ENCODE measurements at regions not wholly inside any gene's neighbourhood (a gene's known extent, or its start where the extent isn't known, plus 50 kb on each side); places are given as distances from the start of the nearest gene placed in this dataset.

DNA sequence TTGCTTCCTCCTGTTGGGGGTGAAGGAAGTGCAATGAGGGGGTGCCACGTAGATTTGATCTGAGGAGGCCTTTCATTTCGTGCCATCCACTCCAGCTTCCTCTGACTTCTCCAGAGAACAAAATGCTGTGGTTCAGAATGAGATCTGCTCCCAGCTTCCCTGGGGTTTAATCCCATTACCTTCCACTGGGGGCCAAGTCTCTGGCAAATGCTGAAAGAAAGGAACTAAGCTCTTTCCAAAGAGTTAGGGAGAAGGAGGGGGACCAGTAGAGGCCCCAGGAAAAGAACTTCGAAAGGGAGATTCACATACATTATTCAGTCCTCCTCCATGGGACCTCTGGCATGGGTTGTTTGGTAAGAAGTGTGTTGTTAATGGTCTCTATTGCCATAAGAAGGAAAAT is 727.0 kb downstream of the TYW1 start:
- Histone ChIP-seq H3K27ac (replicated peaks in 1 of 4) (no peak overlapping the region), H3K36me3 (no peaks in the 10 kb centered on the region), H3K4me3 (no peak overlapping the region), H3K9me3 (no peaks in the 10 kb centered on the region), H3K4me1 (no peaks in the 10 kb centered on the region), H3K27me3 (no peaks in the 10 kb centered on the region)
- TF ChIP-seq, protein P1, sequence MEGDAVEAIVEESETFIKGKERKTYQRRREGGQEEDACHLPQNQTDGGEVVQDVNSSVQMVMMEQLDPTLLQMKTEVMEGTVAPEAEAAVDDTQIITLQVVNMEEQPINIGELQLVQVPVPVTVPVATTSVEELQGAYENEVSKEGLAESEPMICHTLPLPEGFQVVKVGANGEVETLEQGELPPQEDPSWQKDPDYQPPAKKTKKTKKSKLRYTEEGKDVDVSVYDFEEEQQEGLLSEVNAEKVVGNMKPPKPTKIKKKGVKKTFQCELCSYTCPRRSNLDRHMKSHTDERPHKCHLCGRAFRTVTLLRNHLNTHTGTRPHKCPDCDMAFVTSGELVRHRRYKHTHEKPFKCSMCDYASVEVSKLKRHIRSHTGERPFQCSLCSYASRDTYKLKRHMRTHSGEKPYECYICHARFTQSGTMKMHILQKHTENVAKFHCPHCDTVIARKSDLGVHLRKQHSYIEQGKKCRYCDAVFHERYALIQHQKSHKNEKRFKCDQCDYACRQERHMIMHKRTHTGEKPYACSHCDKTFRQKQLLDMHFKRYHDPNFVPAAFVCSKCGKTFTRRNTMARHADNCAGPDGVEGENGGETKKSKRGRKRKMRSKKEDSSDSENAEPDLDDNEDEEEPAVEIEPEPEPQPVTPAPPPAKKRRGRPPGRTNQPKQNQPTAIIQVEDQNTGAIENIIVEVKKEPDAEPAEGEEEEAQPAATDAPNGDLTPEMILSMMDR (IDR thresholded peaks at IDR 0.05), result no peak
- no peak for TF ChIP-seq EP300 (IDR thresholded peaks at IDR 0.05)
- no peak for TF ChIP-seq POLR2AphosphoS5 (IDR thresholded peaks at IDR 0.05)
- TF ChIP-seq POLR2A (IDR thresholded peaks at IDR 0.05; ENCODE audit: low read depth), result no peak
- 65% methylated on average over 3 of the region's 3 CpGs for WGBS
- intact Hi-C loops (cut with DNase I), result no loop called here
- DNase-seq (ENCODE audit: extremely low spot score), result no peak

DNA sequence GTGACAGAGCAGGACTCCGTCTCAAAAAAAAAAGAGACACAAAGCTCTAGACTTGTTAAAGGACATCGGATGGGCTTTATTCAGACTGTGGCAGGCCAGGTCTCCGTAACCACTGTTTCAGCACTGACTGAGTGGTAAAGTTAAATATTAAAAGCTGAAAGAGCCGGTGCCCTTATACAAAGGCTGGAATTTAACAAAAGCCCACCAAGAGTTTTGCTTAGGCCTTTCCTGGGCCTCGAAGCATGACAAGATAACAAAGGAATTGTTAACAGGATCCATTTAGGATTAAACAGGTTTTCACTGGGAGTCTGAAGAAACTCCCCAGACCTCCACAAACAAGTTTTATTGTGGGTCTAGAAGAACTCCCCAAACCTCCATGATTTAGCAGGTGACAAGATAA is 727.8 kb downstream of the TYW1 start:
- H3K4me3 ChIP-seq, result no peak overlapping the region
- no peaks in the 10 kb centered on the region for H3K9me3 ChIP-seq
- no peaks in the 10 kb centered on the region for H3K36me3 ChIP-seq
- H3K4me1 ChIP-seq, result no peaks in the 10 kb centered on the region
- H3K27me3 ChIP-seq, result no peaks in the 10 kb centered on the region
- WGBS, result 89% methylated on average over 5 of the region's 5 CpGs
- no peak overlapping the region for H3K27ac ChIP-seq (replicated peaks in 1 of 4)
- DNase-seq (ENCODE audit: extremely low spot score), result no peak
- intact Hi-C loops (cut with DNase I), result no loop called here
- TF ChIP-seq, protein P1 (IDR thresholded peaks at IDR 0.05), result no peak
- TF ChIP-seq POLR2AphosphoS5 (IDR thresholded peaks at IDR 0.05) (no peak), POLR2A (IDR thresholded peaks at IDR 0.05; ENCODE audit: low read depth) (no peak)

DNA sequence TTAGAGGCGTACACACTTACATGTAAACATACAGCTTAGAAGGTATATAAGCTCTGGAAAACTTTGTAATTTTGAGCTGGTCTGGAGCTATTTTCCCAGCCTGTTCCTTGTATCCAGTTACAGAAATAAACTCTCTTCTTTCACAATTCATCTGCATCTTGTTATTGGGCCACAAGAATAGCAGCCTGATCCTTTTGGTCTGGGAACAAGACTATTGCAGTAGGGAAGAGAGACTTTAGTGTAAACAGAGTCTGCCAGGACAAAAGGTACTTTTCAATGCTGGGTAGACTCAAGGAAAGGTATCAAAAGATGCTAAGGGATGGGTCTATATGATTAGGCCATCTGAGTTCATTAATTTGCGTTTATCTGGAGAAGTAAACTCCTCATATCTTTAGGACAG is 728.3 kb downstream of the TYW1 start:
- H3K9me3 ChIP-seq, result no peaks in the 10 kb centered on the region
- H3K27me3 ChIP-seq, result no peaks in the 10 kb centered on the region
- WGBS, result 66% methylated on average over 2 of the region's 2 CpGs
- H3K4me1 ChIP-seq, result no peaks in the 10 kb centered on the region
- TF ChIP-seq, protein P1 (IDR thresholded peaks at IDR 0.05), result no peak
- H3K27ac ChIP-seq (replicated peaks in 1 of 4), result peak overlapping the region in 2 of 4 donors; percentile 2 to 21
- no peaks in the 10 kb centered on the region for H3K36me3 ChIP-seq
- no peak overlapping the region for H3K4me3 ChIP-seq
- intact Hi-C loops (cut with DNase I), result no loop called here
- DNase-seq (ENCODE audit: extremely low spot score), result no peak

DNA sequence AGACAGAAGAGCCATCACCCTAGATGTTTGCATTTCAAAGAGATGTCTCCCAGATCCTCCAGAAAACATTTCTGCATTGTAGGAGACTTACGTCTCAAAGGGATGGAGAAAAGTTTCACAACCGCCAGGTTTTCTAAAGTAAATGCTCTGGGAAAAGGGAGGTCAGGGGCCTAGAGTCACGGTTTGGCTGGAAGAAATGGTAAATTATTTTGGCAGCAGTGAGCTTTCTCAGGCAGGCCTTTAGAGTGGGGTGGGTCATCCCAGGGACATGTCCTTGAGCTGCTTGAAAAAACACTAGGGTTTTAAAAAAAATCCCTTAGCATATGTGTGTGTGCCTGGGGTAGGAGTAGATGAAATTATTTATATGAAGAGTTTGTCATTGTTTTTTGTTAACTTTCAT is 728.8 kb downstream of the TYW1 start:
- intact Hi-C loops (cut with DNase I), result no loop called here
- Histone ChIP-seq H3K36me3 (no peaks in the 10 kb centered on the region), H3K27ac (replicated peaks in 1 of 4) (peak overlapping the region in 2 of 4 donors; percentile 2 to 21), H3K4me1 (no peaks in the 10 kb centered on the region), H3K4me3 (no peak overlapping the region), H3K27me3 (no peaks in the 10 kb centered on the region), H3K9me3 (no peaks in the 10 kb centered on the region)
- 69% methylated on average over 3 of the region's 3 CpGs for whole genome bisulfite sequencing
- no peak for TF ChIP-seq EP300 (IDR thresholded peaks at IDR 0.05)
- TF ChIP-seq, protein P1 (IDR thresholded peaks at IDR 0.05), result no peak
- TF ChIP-seq POLR2AphosphoS5 (IDR thresholded peaks at IDR 0.05), result no peak
- TF ChIP-seq POLR2A (IDR thresholded peaks at IDR 0.05; ENCODE audit: low read depth), result no peak
- DNase-seq (ENCODE audit: extremely low spot score), result no peak

DNA sequence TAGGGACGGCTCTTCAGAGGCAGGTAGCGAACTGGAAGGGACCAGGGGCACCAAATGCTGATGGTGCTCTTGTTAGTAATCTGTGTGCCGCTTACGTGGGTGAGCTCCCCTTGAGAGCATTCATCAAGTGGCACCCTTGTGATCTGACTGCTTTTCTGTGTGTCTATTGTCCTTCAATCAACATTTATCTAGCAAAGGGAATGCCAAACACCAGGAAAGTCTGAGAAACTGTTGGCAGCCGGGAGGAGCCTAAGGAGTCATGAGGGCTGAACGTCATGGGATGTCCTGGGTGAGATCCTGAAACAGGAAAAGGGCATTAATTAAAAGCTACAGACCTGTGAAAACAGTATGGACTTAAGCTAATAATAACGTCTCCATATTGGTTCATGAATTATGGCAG is 733.1 kb downstream of the TYW1 start:
- H3K27me3 ChIP-seq, result no peaks in the 10 kb centered on the region
- no peak overlapping the region for H3K4me3 ChIP-seq
- H3K4me1 ChIP-seq, result no peaks in the 10 kb centered on the region
- no peaks in the 10 kb centered on the region for H3K9me3 ChIP-seq
- 75% methylated on average over 7 of the region's 7 CpGs for WGBS
- DNase-seq (ENCODE audit: extremely low spot score), result no peak
- no peak overlapping the region for H3K27ac ChIP-seq (replicated peaks in 1 of 4)
- intact Hi-C loops (cut with DNase I), result no loop called here
- no peaks in the 10 kb centered on the region for H3K36me3 ChIP-seq
- no peak for TF ChIP-seq POLR2A (IDR thresholded peaks at IDR 0.05; ENCODE audit: low read depth)
- TF ChIP-seq, protein P1 (IDR thresholded peaks at IDR 0.05), result no peak
- TF ChIP-seq POLR2AphosphoS5 (IDR thresholded peaks at IDR 0.05), result no peak
- no peak for TF ChIP-seq EP300 (IDR thresholded peaks at IDR 0.05)

Measured in esophagus muscularis mucosa (tissue), 4 donors.